Islet of Langerhans (tissue), 1 donor: ENCODE measurements at regions not wholly inside any gene's neighbourhood (a gene's known extent, or its start where the extent isn't known, plus 50 kb on each side); places are given as distances from the start of the nearest gene placed in this dataset.
"Not testable (repeated sequence)": the region's sequence is repeated elsewhere in the genome, so short reads cannot be mapped to it uniquely, and the experiment has no call there.

Experiments used
- FAIRE-seq: peaks from one replicate; lab custom pipeline; 2011; peaks lifted over from hg19 to GRCh38; lab: Jason Lieb, UNC

DNA sequence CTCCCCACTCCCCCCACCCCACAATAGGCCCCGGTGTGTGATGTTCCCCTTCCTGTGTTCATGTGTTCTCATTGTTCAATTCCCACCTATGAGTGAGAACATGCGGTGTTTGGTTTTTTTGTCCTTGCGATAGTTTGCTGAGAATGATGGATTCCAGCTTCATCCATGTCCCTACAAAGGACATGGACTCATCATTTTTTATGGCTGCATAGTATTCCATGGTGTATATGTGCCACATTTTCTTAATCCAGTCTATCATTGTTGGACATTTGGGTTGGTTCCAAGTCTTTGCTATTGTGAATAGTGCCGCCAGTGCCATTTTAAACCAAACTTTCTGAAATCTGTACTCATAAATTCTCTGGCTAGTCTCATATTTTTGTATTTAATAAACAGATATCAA, 85.3 kb upstream of the MAGI3 start:
- FAIRE-seq = not testable (repeated sequence)

DNA sequence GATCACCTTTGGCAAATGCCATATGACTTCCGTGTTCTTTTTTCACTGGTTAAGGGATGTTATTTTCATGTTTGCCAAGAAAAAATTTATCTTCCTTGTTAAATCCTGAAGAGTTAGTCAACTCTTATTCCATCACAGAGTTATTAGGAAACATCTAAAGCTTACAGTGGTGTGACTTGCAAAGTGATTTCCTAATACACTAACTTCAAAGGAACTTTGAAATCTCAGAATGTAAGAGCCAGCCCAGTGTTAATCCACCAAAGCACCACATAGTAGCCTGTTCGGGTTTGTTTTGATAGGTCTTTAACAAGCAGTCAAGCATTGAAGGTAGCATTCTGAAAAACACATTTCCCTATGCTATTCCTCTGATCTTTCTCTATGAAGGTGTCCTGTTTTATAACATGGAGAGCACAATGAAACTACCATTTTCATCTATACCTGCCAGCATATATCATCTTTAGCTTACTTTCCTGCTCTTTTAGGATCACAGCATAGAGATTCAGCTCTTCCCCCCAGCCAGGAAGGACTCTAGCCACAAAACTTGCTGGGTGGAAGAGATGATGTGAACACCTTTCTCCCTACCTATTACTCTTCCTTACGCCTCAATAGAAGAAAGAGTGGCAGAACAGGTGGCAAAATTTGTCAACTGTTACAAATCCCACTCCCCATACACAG, 82.4 kb upstream of the MAGI3 start:
- FAIRE-seq = no peak

DNA sequence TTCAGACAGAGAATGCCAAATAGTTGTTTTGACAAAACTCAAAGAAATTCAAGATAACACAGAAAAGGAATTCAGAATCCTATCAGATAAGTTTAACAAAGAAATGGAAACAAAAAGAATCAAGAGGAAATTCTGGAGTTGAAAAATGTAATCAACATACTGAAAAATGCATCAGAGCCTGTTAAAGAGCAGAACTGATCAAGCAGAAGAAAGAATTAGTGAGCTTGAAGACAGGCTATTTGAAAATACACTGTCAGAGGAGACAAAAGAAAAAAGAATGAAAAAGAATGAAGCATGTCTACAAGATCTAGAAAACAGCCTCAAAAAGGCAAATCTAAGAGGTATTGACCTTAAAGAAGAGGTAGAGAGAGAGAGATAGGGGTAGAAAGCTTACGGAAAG, 77.7 kb upstream of the MAGI3 start:
- not testable (repeated sequence) for FAIRE-seq

DNA sequence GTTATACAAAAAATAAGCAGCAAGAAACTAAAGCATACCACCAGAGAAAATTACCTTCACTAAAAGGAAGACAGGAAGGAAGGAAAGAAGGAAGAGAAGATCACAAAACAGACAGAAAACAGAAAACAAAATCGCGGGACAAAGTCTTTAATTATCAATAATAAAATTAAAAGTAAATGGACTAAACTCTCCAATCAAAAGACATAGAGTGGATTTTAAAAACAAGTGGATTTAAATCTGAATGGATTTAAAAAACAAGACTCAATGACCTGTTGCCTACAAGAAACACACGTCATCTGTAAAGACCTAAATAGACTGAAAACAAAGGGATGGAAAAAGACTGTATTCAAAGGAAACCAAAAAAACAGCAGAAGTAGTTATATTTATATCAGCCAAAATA, 75.7 kb upstream of the MAGI3 start:
- FAIRE-seq = no peak

DNA sequence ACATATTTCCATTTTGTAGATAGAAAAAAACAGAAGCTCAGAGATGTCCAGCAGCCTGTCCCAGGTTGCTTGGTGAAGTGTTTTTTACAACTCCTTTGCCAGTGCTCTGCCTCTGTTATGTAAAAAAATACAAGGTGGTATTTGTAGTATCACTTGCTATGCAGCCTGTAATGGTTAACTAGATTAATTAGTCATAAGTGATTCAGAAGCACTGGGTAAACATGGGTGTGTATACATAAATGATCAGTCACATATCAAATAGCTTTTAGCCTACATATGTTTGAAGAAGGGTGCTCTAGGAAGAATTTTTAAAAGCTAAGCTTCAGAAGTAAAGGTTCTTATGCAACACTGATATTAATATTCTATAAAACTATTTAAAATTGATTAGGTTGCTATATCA, 70.0 kb upstream of the MAGI3 start:
- peak; percentile 89 for FAIRE-seq

DNA sequence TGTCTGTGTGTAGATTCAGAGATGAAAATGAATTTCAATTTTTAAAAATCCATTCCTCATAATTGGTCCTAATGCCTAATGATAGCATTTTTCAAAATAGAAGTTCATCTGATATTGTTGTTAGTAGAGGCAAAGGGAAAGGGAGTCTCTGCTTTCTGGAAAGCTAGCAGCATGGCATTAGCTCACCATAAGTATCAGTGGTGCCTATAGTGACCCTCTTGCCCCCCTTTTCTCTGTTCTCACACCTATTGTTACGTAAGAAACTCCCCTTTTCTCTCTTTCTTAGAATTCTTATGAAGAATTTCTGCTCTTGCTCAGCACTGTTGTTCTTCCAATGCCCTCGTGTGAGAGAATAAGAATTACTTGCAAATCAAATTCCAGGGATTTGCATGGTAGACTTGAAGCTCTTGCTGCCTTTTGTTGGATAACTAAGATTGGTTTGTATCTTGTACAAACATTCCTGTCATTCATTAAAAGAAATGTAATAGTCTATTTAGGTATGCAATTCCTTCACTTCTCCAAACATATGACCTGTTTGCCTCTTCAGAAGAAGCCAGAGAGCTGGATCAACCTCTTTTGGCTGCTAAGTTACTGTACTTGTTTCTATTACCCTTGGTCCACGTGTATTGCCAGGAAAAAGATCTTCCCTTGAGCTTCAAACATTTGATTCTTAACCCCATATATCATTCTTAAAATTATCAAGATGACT, 69.2 kb upstream of the MAGI3 start:
- no peak for FAIRE-seq

DNA sequence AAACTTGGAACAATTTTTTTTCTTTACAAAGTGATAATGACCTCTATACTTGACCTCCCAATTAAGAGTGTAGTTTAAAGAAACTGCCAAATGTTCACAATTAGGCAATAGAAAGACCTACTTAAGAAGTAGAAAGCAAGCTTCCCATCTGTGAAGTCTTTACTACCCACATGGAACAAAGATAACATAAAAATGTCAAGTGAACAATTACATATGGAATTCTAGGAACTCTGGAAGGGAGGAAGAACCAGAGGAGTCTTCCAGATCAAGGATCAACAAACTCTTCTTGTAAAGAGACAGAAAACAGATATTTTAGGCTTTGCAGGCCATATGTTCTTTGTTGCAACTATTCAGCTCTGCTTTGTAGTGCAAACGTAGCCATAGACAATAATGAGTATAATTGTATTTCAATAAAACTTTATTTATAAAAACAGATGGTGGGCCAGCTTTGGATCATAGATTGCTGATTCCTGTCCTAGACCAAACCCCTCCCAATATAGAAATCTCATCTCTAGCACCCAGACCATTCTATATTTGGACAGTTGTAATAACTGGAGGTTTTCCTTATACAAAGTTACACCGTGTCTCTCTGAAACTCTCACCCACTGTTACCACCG, 68.4 kb upstream of the MAGI3 start:
- FAIRE-seq = no peak

DNA sequence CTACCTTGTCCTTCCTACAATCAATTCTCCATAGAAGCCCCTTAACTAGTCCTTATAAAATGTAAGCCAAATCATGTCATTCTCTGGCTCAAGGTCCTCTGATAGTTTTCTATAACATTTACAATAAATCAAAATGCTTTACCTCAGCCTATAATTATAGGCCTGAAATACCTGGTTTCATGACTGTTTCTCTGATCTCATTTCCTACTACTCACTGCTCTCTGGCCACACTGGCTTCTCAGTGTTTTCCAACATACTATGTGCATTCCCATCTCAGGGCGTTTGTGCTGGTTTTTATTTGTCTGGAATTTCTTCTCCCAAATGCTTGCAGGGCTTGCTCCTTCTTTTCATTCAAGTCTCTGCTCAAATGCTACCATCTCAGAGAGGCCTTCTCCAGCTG, 67.9 kb upstream of the MAGI3 start:
- FAIRE-seq = no peak

DNA sequence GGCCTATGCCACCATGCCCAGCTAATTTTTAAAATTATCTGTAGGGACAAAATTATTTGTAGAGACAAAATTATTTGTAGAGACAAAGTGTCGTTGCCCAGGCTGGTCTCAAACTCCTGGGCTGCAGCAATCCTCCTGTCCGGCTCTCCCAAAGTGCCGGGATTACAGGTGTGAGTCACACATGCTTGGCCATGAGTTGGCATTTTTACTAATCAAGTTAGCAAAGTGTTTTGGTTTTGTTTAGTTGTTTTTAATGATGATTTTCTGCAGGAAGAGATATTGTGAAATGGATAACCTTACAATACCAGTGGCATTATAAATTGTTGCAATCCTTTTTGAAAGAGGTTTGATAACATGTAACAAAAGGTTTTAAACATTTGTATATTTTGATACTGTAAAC, 65.3 kb upstream of the MAGI3 start:
- no peak for FAIRE-seq

DNA sequence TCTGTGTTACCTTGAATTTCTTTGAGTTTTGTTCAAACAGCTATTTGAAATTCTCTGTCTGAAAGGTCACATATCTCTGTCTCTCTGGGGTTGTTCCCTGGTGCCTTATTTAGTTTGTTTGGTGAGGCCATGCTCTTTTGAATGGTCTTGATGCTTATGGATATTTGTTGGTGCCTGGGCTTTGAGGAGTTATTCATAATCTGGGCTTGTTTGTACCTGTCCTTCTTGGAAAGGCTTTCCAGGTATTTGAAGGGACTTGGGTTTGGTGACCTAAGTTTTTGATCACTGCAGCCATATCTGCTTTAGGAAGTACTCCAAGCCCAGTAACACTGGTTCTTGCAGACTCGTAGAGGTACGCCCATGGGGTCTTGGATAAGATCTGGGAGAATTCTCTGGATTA, 63.3 kb upstream of the MAGI3 start:
- FAIRE-seq = no peak

DNA sequence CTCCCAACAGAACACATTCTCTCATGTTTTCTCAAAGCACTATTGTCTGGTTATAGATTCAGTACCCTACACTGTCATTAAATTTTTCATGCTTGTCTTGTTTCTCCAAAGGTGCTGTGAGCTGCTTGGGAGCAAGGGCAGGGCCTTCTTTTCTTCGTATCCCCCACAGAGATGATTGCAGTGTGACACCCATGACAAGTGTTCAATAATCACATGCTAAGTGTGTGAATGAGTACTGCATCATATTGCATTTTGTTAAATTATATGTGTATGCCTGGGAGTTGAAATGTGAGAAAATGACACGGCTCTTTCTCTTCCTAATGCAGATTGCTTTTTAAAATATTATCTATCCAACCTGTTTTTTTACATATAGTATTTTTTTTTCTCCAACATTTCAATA, 57.3 kb upstream of the MAGI3 start:
- no peak for FAIRE-seq

DNA sequence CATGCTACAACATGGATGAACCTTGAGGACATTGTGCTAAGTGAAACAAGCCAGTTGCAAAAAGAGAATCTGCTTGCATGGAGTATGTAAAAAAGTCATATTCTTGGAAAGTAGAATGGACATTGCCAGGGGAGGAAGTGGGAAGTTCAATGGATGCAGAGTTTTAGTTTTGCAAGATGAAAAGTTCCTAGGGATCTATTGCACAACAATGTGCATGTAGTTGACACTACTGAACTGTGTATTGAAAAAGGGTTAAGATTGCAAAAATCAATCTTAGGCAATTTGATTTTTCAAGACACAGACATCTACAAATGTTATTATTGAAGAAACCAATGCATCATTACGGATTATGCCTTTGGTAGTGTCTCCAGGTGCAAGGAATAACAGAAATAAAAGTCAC, 50.3 kb upstream of the MAGI3 start:
- FAIRE-seq = no peak
